ENCODE measurements at regions not wholly inside any gene's neighbourhood (a gene's known extent, or its start where the extent isn't known, plus 50 kb on each side); places are given as distances from the start of the nearest gene placed in this dataset.

DNA sequence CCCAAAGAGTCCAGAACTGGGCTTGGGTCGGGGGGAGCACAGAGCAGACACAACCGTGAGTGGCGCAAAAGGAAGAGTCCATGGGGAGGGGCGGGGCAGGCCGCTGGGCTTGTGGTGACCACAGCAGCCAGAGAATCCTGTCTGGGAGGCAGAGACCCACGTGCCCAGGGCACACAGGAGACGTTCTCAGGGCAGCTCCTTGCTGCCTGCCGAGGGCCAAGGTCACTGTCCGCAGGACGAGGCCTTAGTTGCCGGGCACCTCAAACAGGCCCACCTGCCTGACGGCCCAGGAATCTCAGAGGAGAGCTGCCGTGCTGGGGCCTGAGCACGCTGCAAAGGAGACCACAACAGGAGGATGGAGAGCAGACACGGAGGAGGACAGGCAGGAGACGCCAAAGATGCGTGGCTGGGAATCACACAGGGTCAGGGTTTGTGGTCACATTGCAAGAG, 87.8 kb downstream of the MYEOV start:
- no peak overlapping the region for H2BK20ac ChIP-seq (ENCODE audit: low read length)
- no peaks in the 10 kb centered on the region; a peak in 1 of 4 replicates for H3K9me3 ChIP-seq (ENCODE audit: insufficient read depth in 2 of 2, low read depth in 1 of 2, low read length in 1 of 2)
- H2BK12ac ChIP-seq (ENCODE audit: low read depth, low read length) = peak overlapping the region; percentile 90; the same call in 1 of the 2 replicates
- CTCF ChIA-PET (ENCODE audit: partially characterized antibody) = interaction anchor here (3.1 kb wide), 1 partner anchor 89 kb away, joined by 13 read pairs; no protein-coding TSS in a partner anchor
- peak overlapping the region; percentile 56 for H4K91ac ChIP-seq (replicated peaks; ENCODE audit: insufficient read length, low read length)
- no peak overlapping the region for H3K14ac ChIP-seq (ENCODE audit: insufficient read length)
- no peaks in the 10 kb centered on the region for H3K36me3 ChIP-seq (ENCODE audit: control insufficient read depth in 2 of 4, insufficient read depth in 4 of 4, low read length in 3 of 4)
- H3K27ac ChIP-seq (ENCODE audit: low read depth, low read length) = no peak overlapping the region
- no peak overlapping the region for H3K4me3 ChIP-seq (ENCODE audit: extremely low read depth in 1 of 4, insufficient read depth in 2 of 4, low read depth in 3 of 4, low read length in 4 of 4)
- H2BK15ac ChIP-seq (ENCODE audit: low read length) = no peak overlapping the region
- TF ChIP-seq TCF12 (IDR thresholded peaks at IDR 0.05; ENCODE audit: low read depth, low read length) (no peak), CTBP2 (IDR thresholded peaks at IDR 0.05; ENCODE audit: borderline replicate concordance, insufficient read depth, insufficient read length, low read length) (no peak), SIN3A (conservative IDR thresholded peaks at IDR 0.05 in 1 of 2, IDR thresholded peaks at IDR 0.05 in 1 of 2; ENCODE audit: low read depth in 1 of 2, low read length in 2 of 2) (no peak), CEBPB (IDR thresholded peaks at IDR 0.05; ENCODE audit: low read depth, low read length) (no peak), TEAD4 (IDR thresholded peaks at IDR 0.05; ENCODE audit: low read depth, low read length) (no peak), GTF2F1 (IDR thresholded peaks at IDR 0.05; ENCODE audit: borderline replicate concordance, low read depth, low read length) (no peak), CHD1 (IDR thresholded peaks at IDR 0.05; ENCODE audit: low read depth, low read length) (no peak), GABPA (IDR thresholded peaks at IDR 0.05; ENCODE audit: borderline replicate concordance, insufficient read depth, low read length) (no peak)
- no peaks in the 10 kb centered on the region for H3K79me1 ChIP-seq (ENCODE audit: low read depth, low read length)
- H3K23me2 ChIP-seq (ENCODE audit: low read depth, low read length) = no peaks in the 10 kb centered on the region
- no peak overlapping the region for H3K4me2 ChIP-seq (ENCODE audit: insufficient read depth in 1 of 2, low read depth in 2 of 2, low read length in 2 of 2)
- POLR2A ChIA-PET (ENCODE audit: partially characterized antibody) = interaction anchor here (1.3 to 1.5 kb wide), 3 partner anchors 10 to 257 kb away, joined by 3 to 4 read pairs (median 4); no protein-coding TSS in a partner anchor
- DNase-seq (ENCODE audit: low read depth in 1 of 2, low spot score in 2 of 2) (no peak), FAIRE-seq (no peak)
- no peak overlapping the region for H3K56ac ChIP-seq (replicated peaks; ENCODE audit: insufficient read length, low read depth, low read length)
- H3K4me1 ChIP-seq (replicated peaks in 1 of 4; ENCODE audit: control insufficient read depth in 3 of 4, insufficient read depth in 4 of 4, low read length in 3 of 4) = peaks cover 0 to 7% (median 0%) of the 10 kb centered on the region in 4 experiments; a peak in 2 of 7 replicates
- no peak overlapping the region for H3K18ac ChIP-seq (ENCODE audit: extremely low read depth, low read length)
- no peaks in the 10 kb centered on the region for H3K79me2 ChIP-seq (ENCODE audit: control insufficient read depth in 1 of 2, insufficient read depth in 2 of 2, low read length in 2 of 2)
- no peak overlapping the region; the same call in 1 of the 2 replicates for H4K8ac ChIP-seq (ENCODE audit: extremely low read depth, insufficient read depth, low read length)
- no peak overlapping the region for H3K9ac ChIP-seq (replicated peaks in 1 of 4; ENCODE audit: extremely low read depth in 1 of 4, low read depth in 3 of 4, low read length in 3 of 4)
- no peaks in the 10 kb centered on the region for H4K20me1 ChIP-seq (replicated peaks in 1 of 2; ENCODE audit: control insufficient read depth in 1 of 2, insufficient read depth in 2 of 2, low read length in 2 of 2)
- H2AFZ ChIP-seq (ENCODE audit: low read length) = no peak overlapping the region
- no peaks in the 10 kb centered on the region for H3K27me3 ChIP-seq (replicated peaks in 1 of 4; ENCODE audit: control insufficient read depth in 3 of 4, extremely low read depth in 1 of 4, insufficient read depth in 3 of 4, low read length in 3 of 4)
- H2BK5ac ChIP-seq (ENCODE audit: low read depth, low read length) = 0 out of 2 replicates have a peak overlapping the region, but pooled peaks have one; percentile 24
- 94% methylated on average over 15 of the region's 17 CpGs; no CpG with 5 or more reads in 1 of the 2 experiments for WGBS, 2 experiments (ENCODE audit: extremely low coverage in 1 of 2, insufficient coverage in 1 of 2, insufficient read length in 1 of 2, insufficient replicate concordance in 2 of 2, low coverage in 1 of 2, low lambda C conversion rate in 2 of 2, missing lambda C conversion rate in 1 of 2)
- H3K4ac ChIP-seq (replicated peaks; ENCODE audit: insufficient read length, low read depth, low read length) = no peak overlapping the region
- no peak overlapping the region for H2BK120ac ChIP-seq (replicated peaks; ENCODE audit: low read depth, low read length)
- no peak overlapping the region for H2AK5ac ChIP-seq (ENCODE audit: low read depth, low read length)
- no peak overlapping the region for H4K5ac ChIP-seq (ENCODE audit: insufficient read length, low read depth, low read length)
- H3K23ac ChIP-seq (ENCODE audit: insufficient read length) = no peak overlapping the region

All from H1 (cell line).